ENCODE measurements at regions not wholly inside any gene's neighbourhood (a gene's known extent, or its start where the extent isn't known, plus 50 kb on each side); places are given as distances from the start of the nearest gene placed in this dataset.

GRCh38 chr11:69921128-69922014 is 102.2 kb upstream of the FGF3 start:
- no peak overlapping the region for H3K4me3 ChIP-seq (ENCODE audit: low read depth, low read length)
- no peak for TF ChIP-seq CTCF (IDR thresholded peaks at IDR 0.05; ENCODE audit: borderline replicate concordance, insufficient read depth, low read depth, low read length)

GRCh38 chr11:69922015-69922595 is 102.9 kb upstream of the FGF3 start:
- no peak overlapping the region for H3K4me3 ChIP-seq (ENCODE audit: low read depth, low read length)
- TF ChIP-seq CTCF (IDR thresholded peaks at IDR 0.05; ENCODE audit: borderline replicate concordance, insufficient read depth, low read depth, low read length), result no peak

GRCh38 chr11:69922596-69923111 is 103.4 kb upstream of the FGF3 start:
- no peak for TF ChIP-seq CTCF (IDR thresholded peaks at IDR 0.05; ENCODE audit: borderline replicate concordance, insufficient read depth, low read depth, low read length)

GRCh38 chr11:69923196-69923595 is 104.0 kb upstream of the FGF3 start:
- no peak overlapping the region for H3K4me3 ChIP-seq (ENCODE audit: low read depth, low read length)
- no peak for TF ChIP-seq CTCF (IDR thresholded peaks at IDR 0.05; ENCODE audit: borderline replicate concordance, insufficient read depth, low read depth, low read length)

More at GRCh38 chr11:69922596-69923111, 103.4 kb upstream of the FGF3 start:
- H3K4me3 ChIP-seq (ENCODE audit: low read depth, low read length), result no peak overlapping the region

GRCh38 chr11:69923641-69924307 is 104.6 kb upstream of the FGF3 start:
- TF ChIP-seq CTCF (IDR thresholded peaks at IDR 0.05; ENCODE audit: borderline replicate concordance, insufficient read depth, low read depth, low read length), result no peak
- no peak overlapping the region for H3K4me3 ChIP-seq (ENCODE audit: low read depth, low read length)

- H3K4me3 ChIP-seq (ENCODE audit: low read depth, low read length), result no peak overlapping the region
- no peak for TF ChIP-seq CTCF (IDR thresholded peaks at IDR 0.05; ENCODE audit: borderline replicate concordance, insufficient read depth, low read depth, low read length)
Measured at GRCh38 chr11:69924308-69925161, 105.3 kb upstream of the FGF3 start.
